Stimulated activated CD8-positive, alpha-beta memory T cell treated with anti-CD3 and anti-CD28 coated beads, Interleukin-15, amount 100 ng/mL, for 1 hour (primary cell): ENCODE measurements at regions not wholly inside any gene's neighbourhood (a gene's known extent, or its start where the extent isn't known, plus 50 kb on each side); places are given as distances from the start of the nearest gene placed in this dataset.

Source experiments
- DNase-seq: peaks from one replicate; pipeline ENCODE4 v3.0.0-alpha.2; 2020; ENCODE audit warnings: low read depth

DNA sequence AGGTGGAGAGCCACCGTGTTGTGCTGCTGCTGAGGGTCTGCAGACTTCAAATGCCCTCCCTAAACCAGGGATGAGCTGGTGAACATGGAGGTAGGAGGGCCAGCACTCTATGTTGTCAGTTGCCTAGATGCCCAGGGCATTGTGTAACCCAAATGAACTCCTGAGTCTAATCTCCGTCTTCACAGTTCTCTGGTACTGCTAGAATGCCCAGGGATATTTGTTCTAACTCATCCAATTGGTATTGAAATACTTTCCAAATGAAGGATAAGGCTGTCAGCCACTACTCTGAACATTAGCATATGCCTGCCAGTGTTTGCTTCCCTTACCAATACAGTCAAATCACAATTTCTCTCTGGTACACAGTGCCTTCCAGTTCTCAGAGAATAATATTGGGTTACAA is 492.6 kb downstream of the SLC4A3 start:
- no peak for DNase-seq

DNA sequence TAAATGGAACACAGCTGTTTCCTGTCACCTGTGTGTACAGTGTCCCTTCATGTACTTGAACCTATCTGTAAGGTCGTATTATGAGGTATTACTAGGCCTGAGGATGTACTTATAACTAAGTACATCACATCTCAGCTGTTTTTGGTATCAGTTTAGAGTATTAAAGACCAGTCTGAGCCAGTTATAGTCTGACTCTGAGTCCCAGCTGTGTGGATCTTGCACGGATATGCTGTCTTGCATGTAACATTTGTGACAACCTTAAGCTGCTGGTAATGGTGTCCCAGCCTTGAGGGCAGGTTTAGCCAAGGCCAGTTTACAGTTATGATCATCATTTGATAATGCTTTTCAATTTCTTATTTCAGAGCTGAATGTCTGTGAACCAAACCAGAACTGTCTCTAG is 496.3 kb downstream of the SLC4A3 start:
- DNase-seq = no peak

DNA sequence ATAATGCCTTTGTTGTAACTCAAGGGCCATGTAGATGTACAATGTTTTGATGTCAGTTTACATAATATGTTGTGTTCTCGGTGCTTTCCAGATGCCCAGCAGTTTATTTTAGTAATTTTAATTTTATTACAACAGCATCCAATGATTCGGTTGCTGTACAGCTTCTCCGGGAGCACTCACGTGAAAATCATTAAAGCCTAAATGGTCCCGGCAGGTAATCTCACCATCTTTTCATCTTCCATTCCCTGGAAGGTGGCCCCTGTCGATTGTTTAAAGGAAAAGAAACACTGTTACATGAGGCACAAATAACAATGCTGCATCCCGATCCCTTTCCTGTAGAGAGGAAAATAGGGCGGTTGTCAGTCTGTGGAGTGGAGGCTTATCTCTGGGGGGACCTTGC is 498.1 kb downstream of the SLC4A3 start:
- no peak for DNase-seq

DNA sequence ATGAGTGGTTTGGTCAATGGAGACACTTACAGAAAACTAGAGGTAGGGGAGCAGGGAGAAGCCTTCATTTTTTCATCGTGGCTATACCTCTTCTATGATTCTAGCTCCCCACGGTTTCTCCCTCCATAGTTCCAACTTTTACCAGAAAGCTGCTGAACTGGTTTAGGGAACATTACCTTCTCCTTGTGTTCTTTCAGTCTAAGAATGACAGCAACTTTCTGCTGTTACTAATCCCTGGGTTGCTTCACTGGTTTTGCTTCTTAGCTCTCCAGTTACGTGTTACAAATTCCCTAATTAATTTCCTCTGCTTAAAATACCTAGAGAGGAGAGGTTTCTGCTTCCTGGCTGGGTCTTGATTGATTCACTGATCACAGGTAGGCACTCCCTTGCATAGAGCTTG is 499.9 kb downstream of the SLC4A3 start:
- no peak for DNase-seq

DNA sequence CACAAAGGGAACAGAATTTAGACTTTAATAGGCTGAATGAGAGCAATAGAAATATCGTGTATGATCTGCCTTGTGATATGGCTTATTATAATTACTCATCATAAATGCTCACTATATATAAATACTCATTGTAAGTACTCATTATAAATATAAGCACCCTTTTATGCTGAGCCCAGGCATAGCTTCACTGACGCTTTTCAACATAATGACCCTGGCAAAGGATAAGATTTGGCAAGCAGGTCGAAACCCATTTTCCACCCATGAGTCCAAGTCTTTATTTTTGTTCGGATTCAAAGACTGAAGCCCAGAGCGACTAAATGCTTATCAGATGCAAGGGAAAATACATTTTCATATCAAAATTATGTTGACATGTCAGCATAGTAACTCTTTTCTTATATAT is 500.4 kb downstream of the SLC4A3 start:
- no peak for DNase-seq

DNA sequence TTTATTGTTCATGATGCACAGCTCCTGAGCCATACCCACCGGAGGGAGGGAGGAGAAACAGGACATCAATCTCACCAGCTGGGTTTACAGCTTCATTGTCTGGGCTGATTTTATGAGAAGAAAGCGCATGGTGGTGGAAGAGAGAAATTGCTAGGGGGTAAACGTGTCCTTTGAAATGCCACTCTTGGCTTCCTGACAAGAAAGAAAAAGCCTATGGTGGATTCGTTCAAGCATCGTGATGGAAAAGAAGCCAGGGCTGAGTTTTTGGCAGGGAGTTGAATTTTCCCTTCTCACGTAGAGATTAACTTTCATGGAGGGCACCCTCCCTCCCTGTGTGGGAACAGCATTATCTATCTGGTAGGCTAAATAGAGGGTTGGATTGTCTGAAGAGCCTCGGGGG is 502.0 kb downstream of the SLC4A3 start:
- DNase-seq = no peak

DNA sequence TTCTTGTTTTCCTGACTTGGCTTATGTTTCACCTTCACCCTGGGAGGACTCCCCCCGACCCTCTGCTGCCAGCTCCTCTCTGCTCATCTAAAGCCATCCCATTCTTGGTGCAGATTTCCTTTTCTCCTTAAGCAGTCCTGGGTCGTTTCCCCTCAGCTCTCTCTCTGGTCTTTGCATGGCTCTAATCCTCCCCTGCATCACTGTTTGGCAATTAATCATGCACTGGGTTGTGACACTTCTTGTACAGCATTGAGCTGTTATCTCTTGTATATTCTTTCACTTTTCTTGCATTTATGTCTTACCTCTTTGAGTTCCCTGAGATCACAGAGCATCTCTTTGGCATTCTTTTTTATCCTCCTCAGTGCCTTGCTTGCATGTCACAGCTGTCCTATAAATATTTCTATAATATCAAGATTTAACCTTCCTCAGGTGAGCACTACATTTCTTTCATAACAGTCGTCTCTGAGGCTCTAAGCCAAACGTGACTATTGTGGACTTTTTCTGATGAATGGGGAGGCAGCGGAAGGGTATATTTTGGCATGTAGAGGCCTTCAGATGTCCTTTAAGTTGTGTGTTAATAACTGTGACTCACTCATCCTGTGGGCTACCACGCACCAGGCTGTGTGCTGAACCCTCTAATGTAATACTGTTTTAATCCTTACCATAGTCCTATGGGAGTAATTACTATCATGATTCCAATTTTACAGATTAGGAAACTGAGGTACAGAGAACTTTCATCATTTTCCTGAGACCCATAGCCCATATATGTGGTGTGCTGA is 507.5 kb downstream of the SLC4A3 start:
- no peak for DNase-seq

DNA sequence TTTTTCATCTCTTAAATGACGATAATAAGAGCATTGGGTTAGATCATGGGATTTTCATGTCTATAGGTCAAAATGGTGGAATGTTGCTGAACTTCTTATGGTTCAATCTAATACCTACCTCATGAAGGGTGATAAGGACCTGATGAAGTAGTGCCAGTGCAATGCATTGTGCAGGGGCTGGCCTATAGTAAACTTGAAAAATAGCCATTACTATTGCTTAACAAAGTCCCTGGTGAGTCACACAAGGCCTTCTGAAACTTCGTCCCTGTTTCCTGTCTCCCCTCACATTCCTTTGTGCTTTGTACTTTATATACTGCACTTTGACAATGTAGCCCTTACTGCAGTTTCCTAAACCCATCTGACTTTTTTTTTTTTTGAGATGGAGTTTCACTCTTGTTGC is 515.9 kb downstream of the SLC4A3 start:
- no peak for DNase-seq

DNA sequence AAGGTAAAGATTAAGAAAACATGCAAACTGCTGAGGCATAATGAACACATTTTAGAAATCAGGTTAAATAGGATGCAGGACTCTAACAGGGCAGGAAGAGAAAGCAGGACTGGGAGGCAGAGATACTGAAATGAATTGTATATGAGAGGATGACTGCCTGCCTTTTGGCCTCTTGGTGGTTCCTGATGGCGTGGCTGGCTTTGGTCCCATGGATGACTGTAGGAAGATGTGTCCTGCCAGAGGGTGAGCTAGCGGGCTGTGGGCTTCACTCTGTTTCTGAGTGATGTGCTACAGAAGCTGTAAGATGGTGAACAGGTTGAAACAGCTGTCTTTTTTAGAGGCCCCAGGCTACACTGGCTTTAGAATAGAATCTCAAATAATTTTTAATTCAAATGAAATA is 517.0 kb downstream of the SLC4A3 start:
- DNase-seq = no peak

DNA sequence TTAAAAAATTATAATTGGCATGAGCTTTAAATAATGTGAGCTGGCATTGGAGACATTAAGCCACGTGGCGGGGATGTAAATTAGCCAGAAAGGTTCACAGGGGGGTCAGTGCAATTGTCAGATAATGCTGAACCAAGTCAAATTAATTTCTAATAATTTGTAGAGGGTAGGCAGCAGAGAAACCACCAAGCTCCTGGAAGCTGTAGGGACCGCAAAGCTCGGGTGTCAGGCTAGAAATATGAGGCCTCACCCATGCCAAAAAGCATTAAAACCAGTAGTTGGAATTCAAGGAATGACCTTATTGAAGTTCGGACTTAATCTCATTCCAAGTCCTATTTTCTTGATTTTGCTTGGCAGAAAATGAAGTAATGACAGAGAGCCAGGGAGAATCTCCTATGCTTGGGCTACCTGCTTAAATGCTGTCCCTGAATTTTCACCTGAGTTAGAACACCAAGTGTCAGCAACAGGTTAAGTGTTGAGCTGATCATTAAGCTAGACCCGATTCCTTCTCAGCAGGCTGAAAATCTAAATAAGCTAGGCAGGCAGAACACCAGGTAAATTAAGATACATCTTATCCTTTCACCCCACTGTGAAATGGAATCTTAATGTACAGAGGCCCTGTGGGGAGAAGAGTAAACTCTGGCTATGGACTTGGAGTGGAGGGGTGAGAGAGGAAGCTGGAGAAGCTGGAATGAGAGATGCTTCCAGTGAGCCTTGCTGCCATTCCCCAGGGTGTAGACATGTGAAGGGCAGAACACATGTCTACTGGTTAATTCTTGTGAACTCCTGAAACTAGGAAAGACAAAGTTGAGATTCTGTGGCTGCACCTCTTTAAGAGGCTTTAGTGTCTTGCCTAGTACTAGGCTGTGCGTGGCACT is 520.0 kb downstream of the SLC4A3 start:
- DNase-seq = no peak

DNA sequence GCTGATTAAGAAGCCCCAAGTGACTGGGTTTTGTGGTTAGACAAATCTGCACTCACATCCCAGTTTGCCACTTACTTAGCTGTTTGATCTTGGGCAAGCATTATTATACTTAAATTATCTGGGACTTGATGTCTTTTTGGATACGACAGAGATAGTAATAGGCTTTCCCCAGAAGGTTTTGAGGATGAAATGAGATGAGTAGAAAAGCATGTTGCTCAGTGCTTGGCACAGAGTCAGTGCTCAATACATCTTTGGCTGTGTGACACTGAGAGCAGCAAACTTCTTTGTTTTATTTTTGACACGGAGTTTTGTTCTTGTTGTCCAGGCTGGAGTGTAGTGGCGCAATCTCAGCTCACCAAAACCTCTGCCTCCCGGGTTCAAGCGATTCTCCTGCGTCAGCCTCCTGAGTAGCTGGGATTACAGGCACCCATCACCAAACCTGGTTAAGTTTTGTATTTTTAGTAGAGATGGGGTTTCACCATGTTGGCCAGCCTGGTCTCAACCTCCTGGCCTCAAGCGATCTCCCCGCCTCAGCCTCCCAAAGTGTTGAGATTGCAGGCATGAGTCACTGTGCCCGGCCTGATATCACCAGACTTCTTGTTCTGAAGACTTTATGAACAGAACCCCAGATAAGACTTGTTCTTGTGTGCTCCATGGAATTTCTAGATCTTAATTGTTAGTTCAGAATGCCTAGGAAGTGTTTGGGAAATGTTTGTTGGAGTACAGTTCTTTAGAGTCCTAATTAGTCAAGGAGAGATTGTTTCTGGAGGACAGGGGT is 521.2 kb downstream of the SLC4A3 start:
- DNase-seq = no peak

DNA sequence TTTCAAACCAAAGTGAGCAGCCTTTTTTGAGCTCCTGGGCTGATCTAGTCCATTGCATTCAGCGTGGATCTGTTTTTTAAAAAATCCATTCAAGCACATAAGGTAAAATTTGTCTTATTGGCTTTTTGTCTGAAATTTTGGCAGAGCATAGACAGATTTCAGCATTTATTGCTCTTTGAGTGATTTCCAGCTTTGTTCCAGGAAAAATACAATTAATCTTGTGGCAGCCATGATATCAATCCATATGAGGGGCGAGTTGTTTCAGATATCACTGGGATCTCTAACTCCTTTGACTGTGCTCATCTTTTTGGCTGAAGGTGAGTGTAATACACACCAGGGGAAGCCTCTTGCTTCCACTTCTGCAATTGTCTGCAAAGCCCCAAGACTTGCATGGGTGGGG is 523.9 kb downstream of the SLC4A3 start:
- DNase-seq = no peak

DNA sequence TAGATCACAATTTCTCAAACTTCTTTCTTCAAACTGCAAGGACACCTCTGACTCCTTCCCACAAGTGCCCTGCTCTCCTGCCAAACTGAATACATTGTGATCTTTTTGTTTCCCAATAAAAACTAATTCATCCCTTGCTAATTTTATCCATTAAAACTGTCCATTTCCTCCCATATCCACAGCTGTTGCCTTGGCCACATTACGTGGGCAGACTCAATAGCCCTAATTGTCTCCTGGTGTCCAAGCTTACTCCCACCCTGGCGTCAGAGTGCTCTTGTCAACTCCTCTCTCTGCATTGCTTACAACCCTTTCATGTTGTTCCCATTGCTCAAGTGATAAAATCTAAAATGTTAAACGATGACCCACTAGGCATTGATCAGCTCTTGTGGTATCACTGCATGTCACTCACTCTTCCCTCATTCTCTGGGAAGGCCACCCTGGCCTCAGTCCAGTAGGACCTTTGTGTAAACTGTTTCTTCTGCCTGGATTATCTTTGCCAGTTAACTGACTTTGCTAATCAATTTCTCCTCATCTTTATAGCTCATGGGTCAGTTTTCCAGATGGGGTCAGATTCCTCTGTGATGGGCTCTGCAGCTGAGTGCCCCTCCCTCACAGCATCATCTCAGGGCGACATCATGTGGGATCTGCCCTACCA is 525.0 kb downstream of the SLC4A3 start:
- no peak for DNase-seq

DNA sequence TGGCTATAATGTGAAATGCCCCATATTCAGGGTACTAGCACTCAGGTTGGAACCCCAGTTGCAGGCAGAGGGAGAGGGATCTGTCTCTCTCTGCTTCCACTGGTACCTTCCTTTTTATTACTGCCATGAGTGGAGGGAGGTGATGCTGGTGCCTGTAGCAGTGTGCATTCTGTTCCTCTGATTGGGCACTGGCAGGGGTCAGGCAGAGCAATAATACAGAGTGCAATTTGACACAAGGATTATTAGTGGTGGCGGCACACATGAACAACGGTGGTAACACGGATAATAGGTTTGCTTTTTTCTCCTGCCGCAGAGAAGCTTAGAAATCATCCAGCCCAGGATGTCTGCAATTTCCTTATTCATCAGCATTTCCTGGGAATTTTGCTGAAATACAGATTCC is 525.7 kb downstream of the SLC4A3 start:
- DNase-seq = no peak

DNA sequence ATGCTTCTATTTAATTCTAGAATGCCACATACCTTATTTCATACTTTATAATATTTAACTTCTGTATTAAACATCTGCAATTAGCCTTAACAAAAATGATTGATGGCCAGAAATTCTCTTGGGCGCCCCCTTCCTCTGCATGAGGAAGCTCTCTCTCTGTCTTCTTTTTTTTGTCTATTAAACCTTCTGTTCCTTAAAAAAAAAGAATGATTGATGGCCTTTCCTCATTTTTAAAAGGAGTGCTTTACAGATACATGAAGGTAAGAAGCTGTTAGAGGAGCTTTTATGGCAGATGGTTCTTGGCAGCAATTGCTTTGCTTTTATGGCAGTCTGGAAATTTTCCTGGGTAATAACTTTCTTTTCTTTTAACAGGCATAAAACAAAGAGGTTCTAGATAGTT is 526.9 kb downstream of the SLC4A3 start:
- no peak for DNase-seq

DNA sequence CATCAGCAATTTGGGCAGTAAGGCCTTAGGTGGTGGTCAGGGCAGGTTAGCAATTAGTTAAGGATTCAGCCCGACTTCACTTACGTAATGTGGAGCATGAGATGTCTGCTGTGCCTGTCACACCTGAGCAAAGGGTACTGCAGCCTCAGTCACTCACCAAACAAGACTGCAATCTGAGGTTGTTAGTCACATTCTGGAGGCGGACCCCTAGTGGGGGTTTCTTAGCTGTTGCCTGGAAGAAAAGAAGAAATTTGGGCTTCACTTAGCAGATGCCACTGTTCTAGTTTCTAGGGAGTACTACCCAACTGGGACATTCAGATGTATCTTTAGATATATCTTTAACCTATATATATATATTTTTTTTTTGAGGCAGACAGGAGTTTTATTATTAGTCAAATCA is 529.9 kb downstream of the SLC4A3 start:
- no peak for DNase-seq

DNA sequence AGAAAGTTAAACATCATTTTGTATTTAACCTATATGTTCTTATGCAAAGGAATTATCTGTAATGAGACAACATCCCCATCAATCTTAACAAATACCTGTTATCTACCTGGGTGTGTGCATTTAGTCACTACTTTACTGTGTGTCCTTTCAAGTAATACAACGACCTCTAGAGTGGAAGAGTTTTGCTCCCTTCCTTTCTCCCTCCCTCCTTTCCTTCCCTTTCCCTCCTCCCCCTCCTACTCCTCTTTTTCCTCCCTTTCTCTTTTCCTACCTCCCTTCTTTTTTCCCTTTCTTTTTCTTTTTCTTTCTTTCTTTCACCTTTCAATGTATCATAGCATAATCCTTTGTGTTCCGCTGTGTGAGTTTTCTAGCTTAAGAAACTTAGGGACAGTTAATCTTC is 532.3 kb downstream of the SLC4A3 start:
- no peak for DNase-seq

DNA sequence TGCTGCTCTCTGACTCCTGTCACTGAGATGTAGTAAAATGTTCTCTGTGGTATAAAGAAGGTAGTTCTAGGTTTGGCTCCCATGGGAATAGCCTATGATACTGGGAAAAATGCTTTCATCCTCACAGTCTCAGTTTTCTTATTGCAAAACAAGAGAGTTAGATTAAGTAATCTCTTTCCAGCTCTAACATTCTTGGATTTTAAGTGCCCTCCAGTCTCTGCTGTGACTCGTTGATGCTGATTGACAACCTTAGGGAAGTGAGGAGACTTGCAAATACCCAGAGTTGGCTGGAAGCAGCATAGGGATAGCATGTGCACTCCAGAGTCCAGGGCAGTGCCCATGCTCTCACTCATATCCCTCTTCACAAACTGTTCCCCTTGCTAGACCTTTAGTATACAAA is 534.9 kb downstream of the SLC4A3 start:
- no peak for DNase-seq

DNA sequence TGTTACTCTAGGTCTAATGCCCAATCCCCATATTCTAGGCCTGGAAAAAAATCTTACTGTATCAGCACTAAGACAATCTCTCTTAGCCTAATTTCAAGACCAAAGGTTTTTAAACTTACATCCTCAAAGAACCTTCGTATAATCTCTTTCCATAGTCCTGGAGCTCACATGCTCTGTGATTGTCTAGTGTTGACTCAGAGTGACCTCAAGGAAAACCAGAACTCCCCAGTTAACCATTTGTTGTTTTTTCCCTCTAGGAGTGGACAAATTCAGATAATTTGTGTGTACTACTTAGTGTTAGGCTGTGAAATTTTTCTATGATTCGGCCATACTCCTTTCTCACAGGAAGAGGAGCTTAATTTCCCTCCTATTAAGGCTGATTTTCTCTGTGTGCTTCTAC is 536.1 kb downstream of the SLC4A3 start:
- DNase-seq = no peak

DNA sequence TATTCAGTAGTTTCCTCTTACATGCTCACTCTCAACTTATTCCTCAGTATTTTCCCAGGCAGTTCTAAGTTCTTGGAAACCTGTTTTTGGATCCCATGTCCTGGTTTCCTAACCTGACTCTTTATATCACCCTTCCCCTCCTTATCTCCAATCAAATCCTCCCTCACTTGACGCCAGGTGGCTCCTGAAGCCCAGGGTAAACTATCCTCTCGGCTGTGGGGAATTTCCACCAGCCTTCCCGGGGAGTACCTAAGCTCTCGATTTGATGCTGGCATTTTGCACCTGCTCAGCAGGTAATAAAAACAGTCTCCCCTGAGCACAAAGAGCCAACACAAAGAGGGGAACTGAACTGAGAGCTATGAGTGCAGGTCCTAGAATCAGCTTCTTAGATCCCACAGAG is 538.0 kb downstream of the SLC4A3 start:
- no peak for DNase-seq

DNA sequence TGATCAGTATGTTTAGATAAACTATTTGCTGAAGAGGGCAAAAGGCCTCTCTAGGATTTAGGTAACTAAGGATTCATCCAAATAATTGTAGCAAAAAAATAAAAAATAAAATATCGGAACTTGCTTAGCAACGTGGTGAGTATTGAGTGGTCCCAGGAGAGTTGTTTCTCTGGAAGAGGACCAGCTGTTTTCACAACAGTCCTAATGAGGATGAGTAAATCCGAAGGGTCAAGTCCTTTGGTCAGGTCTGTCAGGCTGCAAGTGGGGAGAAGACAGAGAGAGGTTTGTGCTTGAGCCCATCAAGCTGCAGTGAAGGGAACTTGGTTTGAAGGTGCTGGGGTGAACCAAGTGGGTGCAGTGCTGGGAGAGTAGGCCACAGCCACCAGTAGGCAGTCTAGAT is 539.2 kb downstream of the SLC4A3 start:
- no peak for DNase-seq

DNA sequence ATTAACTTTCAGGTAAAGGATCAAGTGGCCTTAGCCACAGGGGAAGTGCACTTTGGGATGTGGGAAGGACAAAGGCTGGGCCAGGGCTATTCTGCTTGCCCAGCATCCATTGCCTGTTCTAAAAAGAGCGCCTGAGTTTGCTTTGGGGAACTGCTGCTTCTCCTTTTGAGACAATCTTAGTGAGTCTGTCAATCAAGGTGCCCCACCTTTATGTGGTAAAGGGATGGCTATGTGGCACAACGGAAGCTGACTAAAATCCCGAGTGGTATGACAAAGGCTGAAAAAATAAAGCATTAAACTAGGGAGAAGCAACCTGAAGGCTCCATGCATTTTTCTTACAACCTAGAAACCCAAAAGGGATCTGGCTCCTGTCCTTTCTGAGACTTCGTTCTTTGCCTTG is 540.5 kb downstream of the SLC4A3 start:
- DNase-seq = no peak
